RWPE2 (cell line): ENCODE measurements at regions not wholly inside any gene's neighbourhood (a gene's known extent, or its start where the extent isn't known, plus 50 kb on each side); places are given as distances from the start of the nearest gene placed in this dataset.
A peak's percentile ranks its signal among the peaks of the same experiment; 100 is the strongest.

ENCODE experiments used
- ATAC-seq: fragments of 200-7000 bp; cut with Tn5 transposase; 3 replicates; pipeline ENCODE4 v1.9.1; 2021; ENCODE audit warnings: low read depth
- DNase-seq: peaks from one replicate; pipeline ENCODE4 v3.0.0-alpha.2; 2020; ENCODE audit warnings: low spot score
- H3K27ac ChIP-seq: fragments of 450-650 bp; 2 replicates; pipeline ENCODE4 v1.5.1; 2017; ENCODE audit warnings: mild to moderate bottlenecking; ENCODE audit not compliant: poor library complexity, severe bottlenecking
- H3K27me3 ChIP-seq: fragments of 250-450 bp; sonication (Bioruptor Pico); 2 replicates; pipeline ENCODE4 v1.5.1; 2021; ENCODE audit warnings: mild to moderate bottlenecking, moderate library complexity; ENCODE audit not compliant: insufficient read depth, poor library complexity, severe bottlenecking
- H3K36me3 ChIP-seq: fragments of 250-450 bp; sonication (Bioruptor Pico); 2 replicates; pipeline ENCODE4 v1.5.1; 2020; ENCODE audit warnings: low read depth, mild to moderate bottlenecking, moderate library complexity
- H3K4me1 ChIP-seq: fragments of 250-450 bp; sonication (Bioruptor Pico); 2 replicates; pipeline ENCODE4 v1.5.1; 2021; ENCODE audit warnings: mild to moderate bottlenecking, moderate library complexity; ENCODE audit not compliant: insufficient read depth, poor library complexity, severe bottlenecking
- H3K4me3 ChIP-seq: fragments of 250-450 bp; sonication (Bioruptor Pico); 2 replicates; pipeline ENCODE4 v1.5.1; 2021; ENCODE audit warnings: mild to moderate bottlenecking, moderate library complexity; ENCODE audit not compliant: severe bottlenecking
- H3K9me3 ChIP-seq: fragments of 250-450 bp; sonication (Bioruptor Pico); 2 replicates; pipeline ENCODE4 v1.5.1; 2021; ENCODE audit warnings: mild to moderate bottlenecking, moderate library complexity; ENCODE audit not compliant: severe bottlenecking
- CTCF ChIP-seq: fragments of 450-650 bp; IDR thresholded peaks from one replicate; pipeline ENCODE4 v1.5.1; 2017; ENCODE audit warnings: mild to moderate bottlenecking, moderate library complexity; ENCODE audit not compliant: poor library complexity, severe bottlenecking

- H3K9me3 ChIP-seq: no peaks in the 10 kb centered on the region
- DNase-seq (no peak), ATAC-seq (no peak)
- TF ChIP-seq CTCF: no peak
- H3K4me3 ChIP-seq: no peak overlapping the region
- no peaks in the 10 kb centered on the region for H3K4me1 ChIP-seq
- H3K27me3 ChIP-seq: no peaks in the 10 kb centered on the region
- no peak overlapping the region for H3K27ac ChIP-seq
- H3K36me3 ChIP-seq: no peaks in the 10 kb centered on the region
These were observed 101.8 kb downstream of the NUFIP1 start for GRCh38 chr13:44887515-44887914.

- Histone ChIP-seq H3K4me3 (no peak overlapping the region), H3K9me3 (no peaks in the 10 kb centered on the region), H3K4me1 (no peaks in the 10 kb centered on the region), H3K27me3 (no peaks in the 10 kb centered on the region), H3K27ac (no peak overlapping the region), H3K36me3 (no peaks in the 10 kb centered on the region)
- DNase-seq: no peak
- ATAC-seq: 0 out of 3 replicates have a peak, but pooled peaks have one; percentile 10
- TF ChIP-seq CTCF: no peak
These were observed 105.1 kb downstream of the NUFIP1 start for GRCh38 chr13:44884076-44884729.

- ATAC-seq (no peak), DNase-seq (no peak)
- H3K27ac ChIP-seq: no peak overlapping the region
- no peak overlapping the region for H3K4me3 ChIP-seq
- no peaks in the 10 kb centered on the region for H3K9me3 ChIP-seq
- H3K4me1 ChIP-seq: no peaks in the 10 kb centered on the region
- no peaks in the 10 kb centered on the region for H3K27me3 ChIP-seq
- no peaks in the 10 kb centered on the region for H3K36me3 ChIP-seq
- TF ChIP-seq CTCF: peak; percentile 38
These were observed 109.7 kb downstream of the NUFIP1 start for GRCh38 chr13:44879452-44880058.

GRCh38 chr13:44876782-44877324 lies 112.4 kb downstream of the NUFIP1 start:
- H3K27ac ChIP-seq: no peak overlapping the region
- peak; percentile 18 for TF ChIP-seq CTCF
- H3K27me3 ChIP-seq: no peaks in the 10 kb centered on the region
- DNase-seq (no peak), ATAC-seq (no peak)
- no peaks in the 10 kb centered on the region for H3K9me3 ChIP-seq
- no peaks in the 10 kb centered on the region for H3K36me3 ChIP-seq
- H3K4me1 ChIP-seq: no peaks in the 10 kb centered on the region
- no peak overlapping the region for H3K4me3 ChIP-seq
